GM12892 (cell line): ENCODE measurements at regions not wholly inside any gene's neighbourhood (a gene's known extent, or its start where the extent isn't known, plus 50 kb on each side); places are given as distances from the start of the nearest gene placed in this dataset.

Experiments
- POLR2A ChIP-seq: IDR thresholded peaks from 2 replicates; pipeline ENCODE4 v1.6.1; 2011; ENCODE audit warnings: low read depth, low read length, control low read depth
- POLR2AphosphoS5 ChIP-seq: IDR thresholded peaks from 2 replicates; pipeline ENCODE4 v1.6.1; 2011; ENCODE audit warnings: low read depth, low read length, control low read depth
- TAF1 ChIP-seq: IDR thresholded peaks from 2 replicates; pipeline ENCODE4 v1.6.1; 2011; ENCODE audit warnings: low read depth, mild to moderate bottlenecking, control low read depth, low read length, borderline replicate concordance

GRCh38 chr5:136682986-136683385 lies 317.6 kb upstream of the TRPC7 start:
- TF ChIP-seq POLR2AphosphoS5 (no peak), POLR2A (no peak), TAF1 (no peak)
